Progenitor cell of endocrine pancreas (in vitro differentiated cells): ENCODE measurements at regions not wholly inside any gene's neighbourhood (a gene's known extent, or its start where the extent isn't known, plus 50 kb on each side); places are given as distances from the start of the nearest gene placed in this dataset.

Source experiments
- DNase-seq: peaks from one replicate; pipeline ENCODE4 v3.0.0; 2021; ENCODE audit warnings: low spot score; ENCODE audit not compliant: unreplicated experiment
- H3K27ac Mint-ChIP-seq: 2 replicates; pipeline ENCODE4 v1.8.0; 2021; ENCODE audit warnings: mild to moderate bottlenecking, moderate library complexity, mixed read lengths
- H3K27me3 Mint-ChIP-seq: 2 replicates; pipeline ENCODE4 v1.8.0; 2021; ENCODE audit warnings: mixed read lengths
- H3K36me3 Mint-ChIP-seq: 2 replicates; pipeline ENCODE4 v1.8.0; 2022; ENCODE audit warnings: mixed read lengths; ENCODE audit not compliant: insufficient read depth
- H3K4me1 Mint-ChIP-seq: 2 replicates; pipeline ENCODE4 v1.8.0; 2021; ENCODE audit warnings: low read depth, mixed read lengths
- H3K4me3 Mint-ChIP-seq: 2 replicates; pipeline ENCODE4 v1.8.0; 2021; ENCODE audit warnings: low read depth, mild to moderate bottlenecking, moderate library complexity, mixed read lengths
- H3K9me3 Mint-ChIP-seq: 2 replicates; pipeline ENCODE4 v1.8.0; 2021; ENCODE audit warnings: low read depth, mixed read lengths
- TF ChIP-seq, protein P1 (sequence below): fragments of 200-600 bp; sonication (generic); IDR thresholded peaks from one replicate; pipeline ENCODE4 v1.5.0; 2021; ENCODE audit warnings: antibody characterized with exemption, mild to moderate bottlenecking; ENCODE audit not compliant: unreplicated experiment

DNA sequence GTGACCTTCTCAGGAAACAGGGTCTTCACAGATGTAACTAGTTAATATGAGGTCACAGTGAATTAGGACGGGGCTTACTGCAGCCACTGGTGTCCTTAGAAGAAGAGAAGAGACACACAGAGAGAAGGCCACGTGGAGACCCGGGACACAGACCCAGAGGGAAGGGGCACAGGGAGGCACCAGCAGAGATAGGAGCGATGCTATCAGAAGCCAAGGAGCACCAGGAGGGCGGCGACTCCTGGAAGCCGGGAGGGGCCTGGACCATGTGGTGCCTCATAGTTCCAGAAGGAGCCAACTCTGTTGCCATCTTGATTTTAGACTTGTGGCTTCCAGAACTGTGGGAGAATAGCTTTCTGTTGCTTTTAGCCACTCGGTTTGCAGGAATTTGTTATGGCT, 505.9 kb downstream of the TCERG1L start:
- Mint-ChIP-seq H3K27me3 (no peaks in the 10 kb centered on the region), H3K36me3 (no peaks in the 10 kb centered on the region), H3K4me3 (no peak overlapping the region), H3K9me3 (no peaks in the 10 kb centered on the region), H3K27ac (no peak overlapping the region), H3K4me1 (peaks cover 5% of the 10 kb centered on the region)
- DNase-seq, result no peak
- TF ChIP-seq, protein P1, sequence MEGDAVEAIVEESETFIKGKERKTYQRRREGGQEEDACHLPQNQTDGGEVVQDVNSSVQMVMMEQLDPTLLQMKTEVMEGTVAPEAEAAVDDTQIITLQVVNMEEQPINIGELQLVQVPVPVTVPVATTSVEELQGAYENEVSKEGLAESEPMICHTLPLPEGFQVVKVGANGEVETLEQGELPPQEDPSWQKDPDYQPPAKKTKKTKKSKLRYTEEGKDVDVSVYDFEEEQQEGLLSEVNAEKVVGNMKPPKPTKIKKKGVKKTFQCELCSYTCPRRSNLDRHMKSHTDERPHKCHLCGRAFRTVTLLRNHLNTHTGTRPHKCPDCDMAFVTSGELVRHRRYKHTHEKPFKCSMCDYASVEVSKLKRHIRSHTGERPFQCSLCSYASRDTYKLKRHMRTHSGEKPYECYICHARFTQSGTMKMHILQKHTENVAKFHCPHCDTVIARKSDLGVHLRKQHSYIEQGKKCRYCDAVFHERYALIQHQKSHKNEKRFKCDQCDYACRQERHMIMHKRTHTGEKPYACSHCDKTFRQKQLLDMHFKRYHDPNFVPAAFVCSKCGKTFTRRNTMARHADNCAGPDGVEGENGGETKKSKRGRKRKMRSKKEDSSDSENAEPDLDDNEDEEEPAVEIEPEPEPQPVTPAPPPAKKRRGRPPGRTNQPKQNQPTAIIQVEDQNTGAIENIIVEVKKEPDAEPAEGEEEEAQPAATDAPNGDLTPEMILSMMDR, result no peak

DNA sequence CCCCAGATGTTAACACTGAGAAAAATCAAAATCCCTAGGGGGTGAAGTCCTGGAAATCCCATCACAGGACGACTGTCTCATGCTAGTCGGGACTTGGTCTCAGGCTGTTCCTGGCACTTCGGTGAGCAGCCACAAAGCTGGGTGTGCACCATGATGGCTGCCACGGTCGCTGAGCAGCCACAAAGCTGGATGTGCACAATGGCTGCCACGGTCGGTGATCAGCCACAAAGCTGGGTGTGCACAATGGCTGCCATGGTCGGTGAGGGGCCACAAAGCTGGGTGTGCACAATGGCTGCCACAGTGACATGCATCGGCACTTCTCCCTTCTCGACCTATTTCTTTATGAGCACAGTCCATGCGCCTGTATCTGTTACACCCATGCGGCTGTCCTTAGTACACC, 505.1 kb downstream of the TCERG1L start:
- H3K4me1 Mint-ChIP-seq, result peaks cover 2% of the 10 kb centered on the region

DNA sequence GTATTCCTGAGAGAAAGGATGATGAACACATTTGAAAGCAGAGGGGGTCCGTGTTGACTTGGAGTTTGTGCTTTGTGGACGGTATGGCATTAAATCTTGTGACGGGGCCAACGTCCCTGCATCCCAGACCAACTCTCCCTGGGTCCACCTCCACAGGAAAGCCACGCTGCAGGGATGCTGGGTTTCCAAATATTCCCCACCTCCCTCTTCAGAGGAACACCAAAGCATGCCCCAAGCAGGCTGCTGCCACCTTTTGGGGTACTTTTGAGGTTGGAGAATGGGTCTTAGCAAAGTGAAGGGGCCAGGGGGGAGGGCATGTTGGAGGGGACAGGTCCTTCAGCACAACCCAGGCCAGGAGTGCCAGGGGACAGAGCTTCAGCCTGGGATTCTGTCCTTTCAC, 504.4 kb downstream of the TCERG1L start:
- DNase-seq, result no peak
- H3K9me3 Mint-ChIP-seq, result no peaks in the 10 kb centered on the region
- TF ChIP-seq, protein P1, result no peak

More for the DNA sequence above, 505.1 kb downstream of the TCERG1L start:
- Mint-ChIP-seq H3K27me3 (no peaks in the 10 kb centered on the region), H3K36me3 (no peaks in the 10 kb centered on the region), H3K4me3 (no peak overlapping the region), H3K9me3 (no peaks in the 10 kb centered on the region), H3K27ac (no peak overlapping the region)
- TF ChIP-seq, protein P1, result no peak
- no peak for DNase-seq

DNA sequence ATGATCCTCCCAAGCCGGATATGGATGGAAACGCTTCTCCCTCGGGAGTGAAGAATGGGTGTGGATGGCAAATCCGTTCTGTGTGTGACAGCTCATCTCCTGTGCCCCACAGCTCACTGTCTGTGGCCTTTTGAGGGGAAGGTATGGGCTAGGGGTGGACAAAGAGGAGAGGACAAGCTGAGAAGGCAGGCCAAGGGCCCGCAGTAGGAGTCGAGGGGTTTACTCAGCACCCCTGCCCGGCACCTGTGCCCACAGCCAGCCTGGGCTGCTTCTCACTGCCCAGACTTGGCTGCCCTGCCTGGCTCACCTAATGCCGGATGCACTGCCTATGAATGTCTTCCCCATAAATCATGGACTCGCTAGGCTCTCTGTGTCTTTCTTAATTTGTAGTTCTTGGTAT, 503.8 kb downstream of the TCERG1L start:
- Mint-ChIP-seq H3K4me3 (no peak overlapping the region), H3K27ac (no peak overlapping the region), H3K27me3 (no peaks in the 10 kb centered on the region), H3K4me1 (no peaks in the 10 kb centered on the region), H3K36me3 (no peaks in the 10 kb centered on the region), H3K9me3 (no peaks in the 10 kb centered on the region)
- TF ChIP-seq, protein P1, result no peak
- no peak for DNase-seq

More for the DNA sequence above, 504.4 kb downstream of the TCERG1L start:
- Mint-ChIP-seq H3K27me3 (no peaks in the 10 kb centered on the region), H3K4me3 (no peak overlapping the region), H3K4me1 (no peaks in the 10 kb centered on the region), H3K36me3 (no peaks in the 10 kb centered on the region), H3K27ac (no peak overlapping the region)

DNA sequence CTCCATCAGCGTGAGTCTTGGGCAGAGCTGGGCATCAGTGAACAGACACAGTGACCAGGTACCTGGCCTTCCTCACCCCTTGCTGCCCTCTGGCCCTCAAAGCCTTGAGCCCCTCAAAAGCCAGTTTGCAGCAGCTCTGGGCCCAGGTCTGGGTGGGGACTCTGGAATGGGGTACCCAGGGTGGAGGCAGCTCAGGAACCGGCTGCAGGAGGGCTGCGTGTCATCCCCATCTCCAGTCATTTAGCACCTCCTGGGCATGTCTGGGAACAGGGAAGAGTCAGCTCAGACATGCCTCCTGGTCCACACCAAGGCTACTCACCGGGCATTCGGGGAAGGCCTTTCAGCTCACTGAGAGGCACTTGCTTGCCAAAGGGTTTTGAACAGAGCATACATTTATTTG, 503.3 kb downstream of the TCERG1L start:
- Mint-ChIP-seq H3K36me3 (no peaks in the 10 kb centered on the region), H3K9me3 (no peaks in the 10 kb centered on the region), H3K27me3 (no peaks in the 10 kb centered on the region), H3K4me3 (no peak overlapping the region), H3K27ac (no peak overlapping the region), H3K4me1 (no peaks in the 10 kb centered on the region)
- DNase-seq, result no peak
- TF ChIP-seq, protein P1, result no peak
